OCI-LY7 (cell line): ENCODE measurements at regions not wholly inside any gene's neighbourhood (a gene's known extent, or its start where the extent isn't known, plus 50 kb on each side); places are given as distances from the start of the nearest gene placed in this dataset.

ENCODE experiments used
- BruUV-seq: library from RNA; stranded (reverse); fragments of 400-500 nt; replicated peaks from 2 replicates; lab custom pipeline; 2021; lab: Mats Ljungman, UMichigan
- CTCF ChIA-PET: fragments of 300-600 bp; sonication (Branson Sonifier 250); formaldehyde crosslinking; loops from one replicate; lab custom pipeline; 2022; ENCODE audit warnings: antibody characterized with exemption; ENCODE audit not compliant: unreplicated experiment; lab: Charles Lee
- POLR2A ChIA-PET: fragments of 300-600 bp; sonication (Branson Sonifier 250); formaldehyde crosslinking; loops from one replicate; lab custom pipeline; 2022; ENCODE audit warnings: antibody characterized with exemption; lab: Charles Lee
- DNase-seq: peaks from one replicate; pipeline ENCODE4 v3.0.0-alpha.2; 2015; ENCODE audit warnings: low spot score
- H2AFZ ChIP-seq: fragments of 200-600 bp; sonication (generic), shearing (Covaris generic); 2 replicates; pipeline ENCODE4 v1.6.1; 2014; ENCODE audit warnings: mild to moderate bottlenecking, antibody characterized with exemption, low read length, moderate library complexity
- H3K27ac ChIP-seq: fragments of 200-600 bp; sonication (generic); 2 replicates; pipeline ENCODE4 v1.5.1; 2014; ENCODE audit warnings: mixed run types, low read depth, mild to moderate bottlenecking, moderate library complexity, low read length, inconsistent platforms; ENCODE audit not compliant: poor library complexity, severe bottlenecking
- H3K36me3 ChIP-seq: fragments of 200-600 bp; sonication (generic); 2 replicates; pipeline ENCODE4 v1.6.1; 2014; ENCODE audit warnings: mild to moderate bottlenecking, antibody characterized with exemption, low read length, moderate library complexity, mixed read lengths; ENCODE audit not compliant: insufficient read depth
- H3K4me1 ChIP-seq: fragments of 200-600 bp; sonication (generic); 2 replicates; pipeline ENCODE4 v1.5.1; 2014; ENCODE audit warnings: mild to moderate bottlenecking, low read length; ENCODE audit not compliant: insufficient read depth, poor library complexity, severe bottlenecking
- H3K4me2 ChIP-seq: fragments of 200-600 bp; sonication (generic); 2 replicates; pipeline ENCODE4 v1.6.1; 2014; ENCODE audit warnings: mild to moderate bottlenecking, low read length
- H3K4me3 ChIP-seq: fragments of 200-600 bp; sonication (generic); 2 replicates; pipeline ENCODE4 v1.5.1; 2014; ENCODE audit warnings: mild to moderate bottlenecking, low read depth, low read length; ENCODE audit not compliant: poor library complexity, severe bottlenecking
- H3K79me2 ChIP-seq: fragments of 200-600 bp; sonication (generic); 2 replicates; pipeline ENCODE4 v1.6.1; 2016; ENCODE audit warnings: low read depth, mild to moderate bottlenecking, low read length, moderate library complexity, mixed read lengths; ENCODE audit not compliant: insufficient read depth
- H3K9me2 ChIP-seq: fragments of 200-600 bp; sonication (generic); 2 replicates; pipeline ENCODE4 v1.6.1; 2016; ENCODE audit warnings: mild to moderate bottlenecking, low read length, mixed read lengths; ENCODE audit not compliant: insufficient read depth
- H3K9me3 ChIP-seq: fragments of 200-600 bp; sonication (generic); 2 replicates; pipeline ENCODE4 v1.6.1; 2014; ENCODE audit warnings: mild to moderate bottlenecking, mixed run types, low read length, mixed read lengths
- H4K20me1 ChIP-seq: fragments of 200-600 bp; sonication (generic); 2 replicates; pipeline ENCODE4 v1.6.1; 2014; ENCODE audit warnings: mild to moderate bottlenecking, antibody characterized with exemption, low read length, moderate library complexity, mixed read lengths; ENCODE audit not compliant: insufficient read depth
- EZH2phosphoT487 ChIP-seq: fragments of 200-600 bp; sonication (generic); IDR thresholded peaks from 2 replicates; pipeline ENCODE4 v1.6.1; 2018; ENCODE audit warnings: low read depth, borderline replicate concordance, mild to moderate bottlenecking, mixed run types, antibody characterized with exemption, low read length, moderate library complexity, mixed read lengths
- intact Hi-C: fragments of 100-400 bp; cut with micrococcal nuclease; formaldehyde crosslinking; loops from one replicate; pipeline ENCODE4 v1.10.0; 2022; ENCODE audit not compliant: unreplicated experiment
- TF ChIP-seq, protein P1 (sequence below): fragments of 200-600 bp; sonication (generic); conservative IDR thresholded peaks from 2 replicates; pipeline ENCODE4 v1.5.1; 2014; ENCODE audit warnings: mild to moderate bottlenecking, antibody characterized with exemption, low read length, moderate library complexity, mixed read lengths

DNA sequence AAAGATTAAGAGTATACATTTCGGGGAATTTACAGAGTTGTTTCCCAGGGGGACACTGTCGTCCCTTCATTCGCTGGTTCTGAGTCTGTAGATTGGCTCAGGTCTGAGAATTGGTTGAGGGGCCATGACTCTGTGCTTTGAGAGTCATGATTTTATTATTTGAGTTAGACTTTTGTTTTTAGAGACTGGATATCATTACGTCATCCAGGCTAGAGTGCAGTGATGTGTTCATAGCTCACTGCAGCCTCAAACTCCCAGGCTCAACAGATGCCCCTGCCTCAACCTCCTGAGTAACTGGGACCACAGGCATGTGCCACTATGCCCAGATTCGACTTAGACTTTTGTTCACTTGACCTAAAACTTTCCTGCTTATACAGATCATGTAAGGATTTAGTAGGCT lies 112.3 kb upstream of the C14orf180 start:
- intact Hi-C loops, result no loop called here
- no peaks in the 10 kb centered on the region for H3K36me3 ChIP-seq
- no peaks in the 10 kb centered on the region for H4K20me1 ChIP-seq
- H3K79me2 ChIP-seq, result no peaks in the 10 kb centered on the region
- ChIA-PET CTCF (no interaction called here), POLR2A (no interaction called here)
- no peak overlapping the region for H3K4me3 ChIP-seq
- no peaks in the 10 kb centered on the region for H3K9me3 ChIP-seq
- H3K9me2 ChIP-seq, result no peaks in the 10 kb centered on the region
- H3K4me2 ChIP-seq, result no peak overlapping the region
- H3K4me1 ChIP-seq, result no peaks in the 10 kb centered on the region
- TF ChIP-seq, protein P1, sequence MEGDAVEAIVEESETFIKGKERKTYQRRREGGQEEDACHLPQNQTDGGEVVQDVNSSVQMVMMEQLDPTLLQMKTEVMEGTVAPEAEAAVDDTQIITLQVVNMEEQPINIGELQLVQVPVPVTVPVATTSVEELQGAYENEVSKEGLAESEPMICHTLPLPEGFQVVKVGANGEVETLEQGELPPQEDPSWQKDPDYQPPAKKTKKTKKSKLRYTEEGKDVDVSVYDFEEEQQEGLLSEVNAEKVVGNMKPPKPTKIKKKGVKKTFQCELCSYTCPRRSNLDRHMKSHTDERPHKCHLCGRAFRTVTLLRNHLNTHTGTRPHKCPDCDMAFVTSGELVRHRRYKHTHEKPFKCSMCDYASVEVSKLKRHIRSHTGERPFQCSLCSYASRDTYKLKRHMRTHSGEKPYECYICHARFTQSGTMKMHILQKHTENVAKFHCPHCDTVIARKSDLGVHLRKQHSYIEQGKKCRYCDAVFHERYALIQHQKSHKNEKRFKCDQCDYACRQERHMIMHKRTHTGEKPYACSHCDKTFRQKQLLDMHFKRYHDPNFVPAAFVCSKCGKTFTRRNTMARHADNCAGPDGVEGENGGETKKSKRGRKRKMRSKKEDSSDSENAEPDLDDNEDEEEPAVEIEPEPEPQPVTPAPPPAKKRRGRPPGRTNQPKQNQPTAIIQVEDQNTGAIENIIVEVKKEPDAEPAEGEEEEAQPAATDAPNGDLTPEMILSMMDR, result no peak
- no peak for TF ChIP-seq EZH2phosphoT487
- H3K27ac ChIP-seq, result no peak overlapping the region
- DNase-seq, result no peak
- H2AFZ ChIP-seq, result no peak overlapping the region
- BruUV-seq, result no TSS peak

DNA sequence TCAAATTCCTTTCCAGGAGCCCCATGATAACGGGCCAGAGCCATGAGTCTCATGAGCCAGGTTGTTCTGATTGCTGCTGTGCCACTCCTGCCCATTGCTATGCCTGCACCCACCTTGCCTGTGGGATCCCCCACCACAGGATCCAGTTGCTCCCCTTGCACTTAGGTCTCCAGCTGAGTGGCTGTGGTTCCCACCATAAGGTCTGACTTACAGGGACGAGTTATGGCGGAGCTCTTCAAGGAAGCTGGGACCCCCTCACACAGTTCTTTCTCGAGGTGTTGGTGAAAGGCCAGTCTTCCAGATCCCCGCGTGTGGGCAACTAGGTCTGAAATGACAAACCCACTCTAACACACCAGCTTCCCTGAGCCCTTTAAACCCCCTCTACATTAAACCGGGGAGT lies 111.9 kb upstream of the C14orf180 start:
- TF ChIP-seq, protein P1, result no peak
- no peak for TF ChIP-seq EZH2phosphoT487
- no peaks in the 10 kb centered on the region for H4K20me1 ChIP-seq
- no peak for DNase-seq
- CTCF ChIA-PET, result no interaction called here
- H3K79me2 ChIP-seq, result no peaks in the 10 kb centered on the region
- no peaks in the 10 kb centered on the region for H3K9me3 ChIP-seq
- POLR2A ChIA-PET, result no interaction called here
- H3K4me3 ChIP-seq, result no peak overlapping the region
- H3K9me2 ChIP-seq, result no peaks in the 10 kb centered on the region
- H3K36me3 ChIP-seq, result no peaks in the 10 kb centered on the region
- H2AFZ ChIP-seq, result no peak overlapping the region
- intact Hi-C loops, result no loop called here
- H3K4me2 ChIP-seq, result no peak overlapping the region
- no TSS peak for BruUV-seq
- H3K27ac ChIP-seq, result no peak overlapping the region
- H3K4me1 ChIP-seq, result no peaks in the 10 kb centered on the region

DNA sequence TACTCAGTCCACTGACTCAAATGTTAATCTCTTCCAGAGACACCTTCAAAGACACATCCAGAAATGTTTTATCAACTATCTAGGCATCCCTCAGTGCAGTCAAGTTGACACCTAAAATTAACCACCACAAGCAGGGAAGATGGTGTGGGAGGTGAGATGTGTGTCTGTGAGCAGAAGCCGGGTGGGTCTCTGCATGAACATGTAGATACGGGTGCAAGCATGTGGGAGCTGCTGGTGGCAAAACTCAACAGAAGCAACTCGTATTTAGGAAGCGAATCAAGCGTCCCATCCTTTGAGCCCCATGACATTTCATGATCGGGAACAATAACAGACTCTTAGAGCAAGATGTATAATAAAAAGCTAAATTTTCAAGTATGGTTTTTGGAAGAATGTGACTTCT lies 110.0 kb upstream of the C14orf180 start:
- TF ChIP-seq, protein P1, result no peak
- no peak for TF ChIP-seq EZH2phosphoT487
- no peaks in the 10 kb centered on the region for H3K36me3 ChIP-seq
- ChIA-PET CTCF (no interaction called here), POLR2A (no interaction called here)
- no peak overlapping the region for H2AFZ ChIP-seq
- H3K79me2 ChIP-seq, result no peaks in the 10 kb centered on the region
- no peaks in the 10 kb centered on the region for H3K9me3 ChIP-seq
- intact Hi-C loops, result no loop called here
- H3K4me1 ChIP-seq, result no peaks in the 10 kb centered on the region
- H3K9me2 ChIP-seq, result no peaks in the 10 kb centered on the region
- no peak overlapping the region for H3K4me3 ChIP-seq
- DNase-seq, result no peak
- H3K27ac ChIP-seq, result no peak overlapping the region
- H4K20me1 ChIP-seq, result no peaks in the 10 kb centered on the region
- BruUV-seq, result no TSS peak
- H3K4me2 ChIP-seq, result no peak overlapping the region
